C4-2B (cell line): ENCODE measurements at regions not wholly inside any gene's neighbourhood (a gene's known extent, or its start where the extent isn't known, plus 50 kb on each side); places are given as distances from the start of the nearest gene placed in this dataset.

Source experiments
- H3K27ac ChIP-seq: fragments of 450-650 bp; 2 replicates; pipeline ENCODE4 v1.5.1; 2017
- ZFX ChIP-seq: fragments of 450-650 bp; IDR thresholded peaks from 2 replicates; pipeline ENCODE4 v1.6.1; 2017
- TF ChIP-seq, protein P1 (sequence below): fragments of 450-650 bp; conservative IDR thresholded peaks from 2 replicates; pipeline ENCODE4 v1.5.1; 2017; ENCODE audit warnings: mild to moderate bottlenecking

GRCh38 chr10:128489324-128490247 is 363.4 kb upstream of the MKI67 start:
- TF ChIP-seq, protein P1, sequence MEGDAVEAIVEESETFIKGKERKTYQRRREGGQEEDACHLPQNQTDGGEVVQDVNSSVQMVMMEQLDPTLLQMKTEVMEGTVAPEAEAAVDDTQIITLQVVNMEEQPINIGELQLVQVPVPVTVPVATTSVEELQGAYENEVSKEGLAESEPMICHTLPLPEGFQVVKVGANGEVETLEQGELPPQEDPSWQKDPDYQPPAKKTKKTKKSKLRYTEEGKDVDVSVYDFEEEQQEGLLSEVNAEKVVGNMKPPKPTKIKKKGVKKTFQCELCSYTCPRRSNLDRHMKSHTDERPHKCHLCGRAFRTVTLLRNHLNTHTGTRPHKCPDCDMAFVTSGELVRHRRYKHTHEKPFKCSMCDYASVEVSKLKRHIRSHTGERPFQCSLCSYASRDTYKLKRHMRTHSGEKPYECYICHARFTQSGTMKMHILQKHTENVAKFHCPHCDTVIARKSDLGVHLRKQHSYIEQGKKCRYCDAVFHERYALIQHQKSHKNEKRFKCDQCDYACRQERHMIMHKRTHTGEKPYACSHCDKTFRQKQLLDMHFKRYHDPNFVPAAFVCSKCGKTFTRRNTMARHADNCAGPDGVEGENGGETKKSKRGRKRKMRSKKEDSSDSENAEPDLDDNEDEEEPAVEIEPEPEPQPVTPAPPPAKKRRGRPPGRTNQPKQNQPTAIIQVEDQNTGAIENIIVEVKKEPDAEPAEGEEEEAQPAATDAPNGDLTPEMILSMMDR = no peak
- no peak for TF ChIP-seq ZFX

DNA sequence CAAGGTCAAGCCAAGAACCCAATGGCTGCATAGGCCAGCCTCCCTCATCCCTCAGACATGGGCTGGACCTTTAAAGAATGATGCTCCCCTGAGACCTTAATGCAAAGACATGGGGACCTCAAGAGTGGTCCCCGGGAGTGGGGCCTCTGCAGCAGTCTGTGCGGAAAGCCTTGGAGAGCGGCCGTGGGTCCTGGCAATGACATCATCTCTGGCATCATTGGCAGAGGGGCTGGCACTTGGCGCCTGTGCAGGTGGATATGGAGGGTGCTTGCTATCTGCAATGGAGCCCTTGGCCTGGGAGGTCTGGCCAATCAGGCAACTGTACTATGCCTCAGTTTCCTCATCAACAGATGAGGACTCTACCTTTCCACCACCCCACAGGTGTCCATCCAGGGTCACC is 365.5 kb upstream of the MKI67 start:
- TF ChIP-seq, protein P1 = no peak
- TF ChIP-seq ZFX = no peak

More at GRCh38 chr10:128489324-128490247, 363.4 kb upstream of the MKI67 start:
- H3K27ac ChIP-seq = no peak overlapping the region

GRCh38 chr10:128493811-128494210 is 367.6 kb upstream of the MKI67 start:
- TF ChIP-seq ZFX = no peak
- TF ChIP-seq, protein P1 = no peak
- no peak overlapping the region for H3K27ac ChIP-seq

More for the DNA sequence above, 365.5 kb upstream of the MKI67 start:
- no peak overlapping the region for H3K27ac ChIP-seq

DNA sequence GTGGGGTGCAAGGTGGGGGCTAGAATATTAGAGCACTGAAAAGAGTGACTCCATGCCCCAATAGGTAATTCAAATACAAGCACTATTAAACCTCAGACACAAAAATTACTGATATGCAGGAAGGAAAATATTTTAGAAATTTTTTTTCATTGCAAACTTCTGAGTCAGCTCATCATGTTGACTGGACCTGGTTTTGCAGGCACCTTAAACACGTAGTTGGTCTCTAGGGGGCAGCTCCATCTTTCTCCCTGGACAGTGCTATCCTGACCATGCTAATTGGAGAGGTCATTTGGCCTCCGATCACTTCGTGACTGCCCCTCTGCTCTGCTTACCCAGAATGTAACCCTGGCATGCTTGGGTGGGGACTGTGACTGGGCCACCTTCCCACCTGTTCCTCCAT is 368.4 kb upstream of the MKI67 start:
- no peak for TF ChIP-seq ZFX
- TF ChIP-seq, protein P1 = no peak
- no peak overlapping the region for H3K27ac ChIP-seq

DNA sequence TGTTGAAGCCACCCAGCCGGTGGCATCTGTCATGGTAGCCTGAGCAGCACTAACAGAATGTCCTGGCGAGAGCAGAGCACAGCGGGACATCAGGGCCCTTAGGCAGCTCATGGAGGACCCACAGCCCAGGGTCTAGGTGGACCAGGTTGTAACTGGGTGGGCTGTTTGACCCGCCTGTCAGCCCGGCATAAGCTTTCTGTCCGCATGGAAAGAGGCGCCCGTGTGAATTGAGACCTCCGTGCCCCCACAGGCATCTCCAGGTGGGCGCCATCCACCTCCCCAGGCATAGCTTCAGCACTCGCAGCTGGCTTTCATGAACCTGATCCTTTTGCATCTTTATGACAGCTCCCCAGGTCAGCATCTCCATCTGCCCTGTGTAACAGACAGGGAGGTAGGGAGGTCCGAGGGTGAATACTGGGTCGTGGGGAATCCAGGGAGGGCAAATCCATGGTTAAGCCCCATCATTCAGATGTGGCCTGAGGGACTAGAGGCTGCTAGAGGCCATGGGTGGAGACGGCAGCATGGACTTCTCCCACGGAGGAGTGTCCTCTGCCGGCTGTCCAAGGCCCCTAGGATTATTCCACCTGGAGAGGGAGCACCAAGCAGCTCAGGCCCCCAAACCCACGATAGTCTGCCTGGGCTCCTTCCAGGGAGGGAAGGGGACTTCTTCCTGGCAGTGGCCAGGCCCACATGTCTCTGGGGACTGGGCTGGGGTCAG is 371.6 kb upstream of the MKI67 start:
- H3K27ac ChIP-seq = no peak overlapping the region
- no peak for TF ChIP-seq ZFX
- TF ChIP-seq, protein P1 = no peak

GRCh38 chr10:128498378-128498730 is 372.1 kb upstream of the MKI67 start:
- TF ChIP-seq ZFX = no peak
- TF ChIP-seq, protein P1 = no peak
- H3K27ac ChIP-seq = no peak overlapping the region

- no peak overlapping the region for H3K27ac ChIP-seq
- TF ChIP-seq, protein P1 = no peak
- no peak for TF ChIP-seq ZFX
Observed at GRCh38 chr10:128498746-128499145, 372.5 kb upstream of the MKI67 start.
